Liver (tissue), 7 donors: ENCODE measurements at regions not wholly inside any gene's neighbourhood (a gene's known extent, or its start where the extent isn't known, plus 50 kb on each side); places are given as distances from the start of the nearest gene placed in this dataset.

ENCODE experiments used
- DNase-seq: peaks from one replicate; pipeline ENCODE4 v3.0.0-alpha.2; 2017; ENCODE audit warnings: low spot score
- H3K27ac ChIP-seq, 2 donors: one replicate each; pipeline ENCODE4 v1.7.0; 2013; ENCODE audit warnings: inconsistent platforms in 2 of 2, low read length in 2 of 2, control low read depth in 1 of 2, low read depth in 1 of 2, mild to moderate bottlenecking in 1 of 2
- H3K27me3 ChIP-seq, 4 donors: one replicate each; pipeline versions ENCODE4 v1.6.1 to v1.7.0; 2013; ENCODE audit warnings: low read length in 3 of 4, inconsistent platforms in 1 of 4, mild to moderate bottlenecking in 1 of 4, moderate library complexity in 1 of 4; ENCODE audit not compliant: control insufficient read depth in 4 of 4, insufficient read depth in 4 of 4
- H3K36me3 ChIP-seq, 4 donors: one replicate each; pipeline versions ENCODE4 v1.6.1 to v1.7.0; 2013; ENCODE audit warnings: low read length in 3 of 4, mild to moderate bottlenecking in 3 of 4, low read depth in 1 of 4, moderate library complexity in 1 of 4; ENCODE audit not compliant: control insufficient read depth in 4 of 4, insufficient read depth in 3 of 4
- H3K4me1 ChIP-seq, 4 donors: one replicate each; pipeline versions ENCODE4 v1.6.1 to v1.7.0; 2013; ENCODE audit warnings: low read length in 3 of 4, mild to moderate bottlenecking in 3 of 4, moderate library complexity in 1 of 4; ENCODE audit not compliant: control insufficient read depth in 4 of 4, insufficient read depth in 4 of 4
- H3K4me3 ChIP-seq, 3 donors: one replicate each; pipeline versions ENCODE4 v1.6.1 to v1.7.0; 2013; ENCODE audit warnings: low read length in 3 of 3, control low read depth in 1 of 3, low read depth in 1 of 3, mild to moderate bottlenecking in 1 of 3
- H3K9ac ChIP-seq, 2 donors: one replicate each; pipeline ENCODE4 v1.7.0; 2013; ENCODE audit warnings: low read length in 2 of 2, mild to moderate bottlenecking in 2 of 2, moderate library complexity in 2 of 2, control low read depth in 1 of 2, low read depth in 1 of 2
- H3K9me3 ChIP-seq, 4 donors: one replicate each; pipeline versions ENCODE4 v1.6.1 to v1.7.0; 2013; ENCODE audit warnings: low read length in 3 of 4; ENCODE audit not compliant: control insufficient read depth in 4 of 4
- ATF3 ChIP-seq: IDR thresholded peaks from 2 replicates; pipeline ENCODE4 v1.6.1; 2016; ENCODE audit warnings: antibody characterized with exemption
- EGR1 ChIP-seq, 2 donors: IDR thresholded peaks; 2 replicates each; pipeline ENCODE4 v1.6.1; 2016 to 2018; ENCODE audit warnings: antibody characterized with exemption in 2 of 2, low read depth in 2 of 2
- FOXA1 ChIP-seq: IDR thresholded peaks from 2 replicates; pipeline ENCODE4 v1.6.1; 2016; ENCODE audit warnings: antibody characterized with exemption
- FOXA2 ChIP-seq: IDR thresholded peaks from 2 replicates; pipeline ENCODE4 v1.6.1; 2016; ENCODE audit warnings: antibody characterized with exemption
- GABPA ChIP-seq, 2 donors: IDR thresholded peaks in 1 of 2; conservative IDR thresholded peaks in 1 of 2; 2 replicates each; pipeline ENCODE4 v1.6.1; 2016; ENCODE audit warnings: antibody characterized with exemption in 2 of 2, mild to moderate bottlenecking in 1 of 2, moderate library complexity in 1 of 2
- HNF4A ChIP-seq, 2 donors: conservative IDR thresholded peaks; 2 replicates each; pipeline ENCODE4 v1.6.1; 2016; ENCODE audit warnings: antibody characterized with exemption in 2 of 2, mild to moderate bottlenecking in 2 of 2
- HNF4G ChIP-seq: IDR thresholded peaks from 2 replicates; pipeline ENCODE4 v1.6.1; 2016; ENCODE audit warnings: antibody characterized with exemption
- JUND ChIP-seq, 2 donors: IDR thresholded peaks; 2 replicates each; pipeline ENCODE4 v1.6.1; 2016; ENCODE audit warnings: antibody characterized with exemption in 2 of 2
- MAX ChIP-seq: IDR thresholded peaks from 2 replicates; pipeline ENCODE4 v1.6.1; 2016; ENCODE audit warnings: antibody characterized with exemption
- NR2F2 ChIP-seq: IDR thresholded peaks from 2 replicates; pipeline ENCODE4 v1.6.1; 2016; ENCODE audit warnings: antibody characterized with exemption
- RAD21 ChIP-seq, 2 donors: IDR thresholded peaks; 2 replicates each; pipeline ENCODE4 v1.6.1; 2016; ENCODE audit warnings: antibody characterized with exemption in 2 of 2, mild to moderate bottlenecking in 2 of 2
- REST ChIP-seq: IDR thresholded peaks from 2 replicates; pipeline ENCODE4 v1.6.1; 2016; ENCODE audit warnings: antibody characterized with exemption, mild to moderate bottlenecking
- RXRA ChIP-seq, 2 donors: IDR thresholded peaks; 2 replicates each; pipeline ENCODE4 v1.6.1; 2017 to 2018; ENCODE audit warnings: antibody characterized with exemption in 2 of 2, mild to moderate bottlenecking in 1 of 2
- SP1 ChIP-seq: IDR thresholded peaks from 2 replicates; pipeline ENCODE4 v1.6.1; 2018; ENCODE audit warnings: antibody characterized with exemption, mild to moderate bottlenecking
- TAF1 ChIP-seq: conservative IDR thresholded peaks from 2 replicates; pipeline ENCODE4 v1.6.1; 2016; ENCODE audit warnings: antibody characterized with exemption, mild to moderate bottlenecking
- YY1 ChIP-seq: IDR thresholded peaks from 2 replicates; pipeline ENCODE4 v1.6.1; 2016; ENCODE audit warnings: antibody characterized with exemption, mild to moderate bottlenecking
- ZBTB33 ChIP-seq: IDR thresholded peaks from 2 replicates; pipeline ENCODE4 v1.6.1; 2016; ENCODE audit warnings: antibody characterized with exemption
- WGBS: extraction: QIAGEN DNeasy Blood & Tissue Kit; methylation state at CpG from one replicate; pipeline ENCODE4 v1.1.7; 2013; 5-methylcytosine and 5-hydroxymethylcytosine counted together
- donor health status: healthy.
- donor health status: healthy.
- donor health status: healthy.
- donor health status: healthy.

GRCh38 chr10:111578076-111578475 is 501.2 kb downstream of the ADRA2A start (continued):
- TF ChIP-seq RXRA (IDR thresholded peaks at IDR 0.05) = no peak
- TF ChIP-seq GABPA (IDR thresholded peaks at IDR 0.05 in 1 of 2, conservative IDR thresholded peaks at IDR 0.05 in 1 of 2) = no peak
- no peak for TF ChIP-seq SP1

- no peaks in the 10 kb centered on the region for H3K27me3 ChIP-seq
- no peak overlapping the region for H3K27ac ChIP-seq
- no peaks in the 10 kb centered on the region for H3K9me3 ChIP-seq
- WGBS = 34% methylated on average over 1 of the region's 1 CpG
- no peak for DNase-seq
- no peak overlapping the region for H3K9ac ChIP-seq
- H3K4me3 ChIP-seq = no peak overlapping the region
- TF ChIP-seq TAF1 = no peak
- TF ChIP-seq REST = no peak
- peak in 1 of 2 donors; percentile 20 for TF ChIP-seq JUND (IDR thresholded peaks at IDR 0.05)
- no peak for TF ChIP-seq EGR1 (IDR thresholded peaks at IDR 0.05; ENCODE audit: low read depth in 2 of 2)
- no peak for TF ChIP-seq FOXA1
- no peak for TF ChIP-seq NR2F2
- peak; percentile 20 for TF ChIP-seq FOXA2
- no peaks in the 10 kb centered on the region for H3K36me3 ChIP-seq
- H3K4me1 ChIP-seq = no peaks in the 10 kb centered on the region
Measured at GRCh38 chr10:111579473-111579872, 502.6 kb downstream of the ADRA2A start.

GRCh38 chr10:111590703-111591102 is 513.9 kb downstream of the ADRA2A start:
- no peak for TF ChIP-seq ZBTB33
- no peak for TF ChIP-seq GABPA (IDR thresholded peaks at IDR 0.05 in 1 of 2, conservative IDR thresholded peaks at IDR 0.05 in 1 of 2)
- TF ChIP-seq RAD21 (IDR thresholded peaks at IDR 0.05) = no peak
- TF ChIP-seq MAX = no peak
- no peak for TF ChIP-seq RXRA (IDR thresholded peaks at IDR 0.05)
- no peak for TF ChIP-seq FOXA2
- TF ChIP-seq HNF4G = no peak
- TF ChIP-seq NR2F2 = no peak
- no peak for TF ChIP-seq REST
- TF ChIP-seq YY1 = no peak
- no peak for TF ChIP-seq FOXA1
- TF ChIP-seq JUND (IDR thresholded peaks at IDR 0.05) = no peak
- no peak for TF ChIP-seq SP1
- TF ChIP-seq HNF4A (conservative IDR thresholded peaks at IDR 0.05) = no peak
- no peak for TF ChIP-seq TAF1
- TF ChIP-seq ATF3 = no peak
- Histone ChIP-seq H3K27ac (no peak overlapping the region), H3K4me1 (no peaks in the 10 kb centered on the region), H3K9me3 (no peaks in the 10 kb centered on the region), H3K27me3 (no peaks in the 10 kb centered on the region), H3K4me3 (no peak overlapping the region), H3K36me3 (no peaks in the 10 kb centered on the region), H3K9ac (no peak overlapping the region)
- no peak for DNase-seq
- 49% methylated on average over 3 of the region's 3 CpGs for WGBS
